B cell (primary cell): ENCODE measurements at regions not wholly inside any gene's neighbourhood (a gene's known extent, or its start where the extent isn't known, plus 50 kb on each side); places are given as distances from the start of the nearest gene placed in this dataset.

Experiments
- ATAC-seq: fragments of 200-7000 bp; cut with Tn5 transposase; one replicate; pipeline ENCODE4 v1.10.0; 2021; ENCODE audit warnings: low read depth, mild to moderate bottlenecking, moderate number of reproducible peaks, moderate library complexity
- CTCF ChIA-PET: fragments of 350-600 bp; sonication (Branson Sonifier 250); formaldehyde crosslinking; loops from one replicate; lab custom pipeline; 2021; ENCODE audit warnings: antibody characterized with exemption, inconsistent platforms; lab: Charles Lee
- POLR2A ChIA-PET: fragments of 350-600 bp; sonication (Branson Sonifier 250); formaldehyde crosslinking; loops from one replicate; lab custom pipeline; 2021; ENCODE audit warnings: antibody characterized with exemption; lab: Charles Lee
- DNase-seq: peaks from one replicate; pipeline ENCODE4 v3.0.0; 2013
- H2AFZ ChIP-seq: 2 replicates; pipeline ENCODE4 v1.6.1; 2012; ENCODE audit warnings: mild to moderate bottlenecking, low read depth, low read length; ENCODE audit not compliant: insufficient read depth, poor library complexity, severe bottlenecking
- H3K27ac ChIP-seq, 2 donors: 1 replicate in 1 of 2; 2 replicates in 1 of 2; pipeline ENCODE4 v1.5.1; 2012 to 2013; ENCODE audit warnings: low read length in 2 of 2, mild to moderate bottlenecking in 2 of 2, moderate library complexity in 1 of 2
- H3K27me3 ChIP-seq, 4 experiments: fragments of 200-600 bp in 1 of 4; sonication (generic) in 1 of 4; replicated peaks in 1 of 4; 1 replicate in 2 of 4; 2 replicates in 2 of 4; pipeline versions ENCODE4 v1.6.1 to v1.7.0; 2013 to 2016; ENCODE audit warnings: low read length in 3 of 4, mild to moderate bottlenecking in 2 of 4, mixed read lengths in 1 of 4, moderate library complexity in 1 of 4; ENCODE audit not compliant: insufficient read depth in 4 of 4, control insufficient read depth in 3 of 4; ENCODE audit errors: control extremely low read depth in 1 of 4
- H3K36me3 ChIP-seq, 2 experiments: replicated peaks in 1 of 2; 1 replicate in 1 of 2; 2 replicates in 1 of 2; pipeline versions ENCODE4 v1.6.1 to v1.7.1; 2013; ENCODE audit warnings: low read length in 1 of 2; ENCODE audit not compliant: insufficient read depth in 2 of 2, control insufficient read depth in 1 of 2; ENCODE audit errors: control extremely low read depth in 1 of 2, extremely low read depth in 1 of 2
- H3K4me1 ChIP-seq, 2 donors: fragments of 200-600 bp in 1 of 2; sonication (generic) in 1 of 2; 1 replicate in 1 of 2; 2 replicates in 1 of 2; pipeline versions ENCODE4 v1.5.1 to v1.6.1; 2013 to 2017; ENCODE audit warnings: low read length in 2 of 2; ENCODE audit not compliant: control insufficient read depth in 2 of 2, insufficient read depth in 2 of 2
- H3K4me2 ChIP-seq: replicated peaks from 2 replicates; pipeline ENCODE3; 2012; ENCODE audit warnings: mild to moderate bottlenecking, low read depth, low read length; ENCODE audit not compliant: poor library complexity, severe bottlenecking
- H3K4me3 ChIP-seq, 5 experiments: fragments of 200-600 bp in 1 of 5; sonication (generic) in 1 of 5; 1 replicate in 3 of 5; 2 replicates in 2 of 5; pipeline versions ENCODE4 v1.5.1 to v1.7.0; 2011 to 2016; ENCODE audit warnings: low read length in 4 of 5, mild to moderate bottlenecking in 4 of 5, low read depth in 2 of 5, control low read depth in 1 of 5, moderate library complexity in 1 of 5; ENCODE audit not compliant: insufficient read depth in 1 of 5; ENCODE audit errors: control extremely low read depth in 1 of 5, extremely low read depth in 1 of 5
- H3K79me2 ChIP-seq: fragments of 200-600 bp; sonication (generic); one replicate; pipeline ENCODE4 v1.6.0; 2016; ENCODE audit warnings: low read length; ENCODE audit not compliant: control insufficient read depth, insufficient read depth
- H3K9ac ChIP-seq: fragments of 200-600 bp; sonication (generic); 2 replicates; pipeline ENCODE4 v1.6.1; 2017; ENCODE audit warnings: mild to moderate bottlenecking, low read length, moderate library complexity
- H3K9me3 ChIP-seq, 3 donors: one replicate each; pipeline versions ENCODE4 v1.6.1 to v1.7.1; 2013; ENCODE audit warnings: low read length in 2 of 3; ENCODE audit not compliant: control insufficient read depth in 2 of 3, insufficient read depth in 1 of 3; ENCODE audit errors: control extremely low read depth in 1 of 3
- H4K20me1 ChIP-seq: 2 replicates; pipeline ENCODE4 v1.6.0; 2012; ENCODE audit warnings: mild to moderate bottlenecking, low read length; ENCODE audit not compliant: insufficient read depth, control insufficient read depth, poor library complexity, severe bottlenecking
- H3K27ac Mint-ChIP-seq: one replicate; pipeline ENCODE4 v1.8.0; 2021; ENCODE audit warnings: mixed read lengths
- H3K27me3 Mint-ChIP-seq: one replicate; pipeline ENCODE4 v1.8.0; 2021; ENCODE audit warnings: mixed read lengths
- H3K4me1 Mint-ChIP-seq: one replicate; pipeline ENCODE4 v1.8.0; 2021; ENCODE audit warnings: mixed read lengths
- H3K4me3 Mint-ChIP-seq: one replicate; pipeline ENCODE4 v1.8.0; 2021; ENCODE audit warnings: mixed read lengths
- H3K9me3 Mint-ChIP-seq: one replicate; pipeline ENCODE4 v1.8.0; 2022; ENCODE audit warnings: mixed read lengths; ENCODE audit not compliant: insufficient read depth
- EZH2 ChIP-seq: IDR thresholded peaks from 2 replicates; pipeline ENCODE4 v1.6.1; 2012; ENCODE audit warnings: borderline replicate concordance, low read depth, mild to moderate bottlenecking, moderate library complexity, low read length; ENCODE audit not compliant: insufficient read depth, poor library complexity, severe bottlenecking
- WGBS: methylation state at CpG from one replicate; pipeline ENCODE4 v1.1.5; 2013; ENCODE audit warnings: missing lambda C conversion rate; ENCODE audit not compliant: insufficient coverage; 5-methylcytosine and 5-hydroxymethylcytosine counted together
- intact Hi-C: fragments of 100-400 bp; cut with micrococcal nuclease; formaldehyde crosslinking; loops from one replicate; pipeline ENCODE4 v1.10.0; 2022
- TF ChIP-seq, protein P1 (sequence below): fragments of 200-600 bp; IDR thresholded peaks from one replicate; pipeline ENCODE4 v1.8.0; 2022; ENCODE audit warnings: antibody characterized with exemption, mild to moderate bottlenecking

DNA sequence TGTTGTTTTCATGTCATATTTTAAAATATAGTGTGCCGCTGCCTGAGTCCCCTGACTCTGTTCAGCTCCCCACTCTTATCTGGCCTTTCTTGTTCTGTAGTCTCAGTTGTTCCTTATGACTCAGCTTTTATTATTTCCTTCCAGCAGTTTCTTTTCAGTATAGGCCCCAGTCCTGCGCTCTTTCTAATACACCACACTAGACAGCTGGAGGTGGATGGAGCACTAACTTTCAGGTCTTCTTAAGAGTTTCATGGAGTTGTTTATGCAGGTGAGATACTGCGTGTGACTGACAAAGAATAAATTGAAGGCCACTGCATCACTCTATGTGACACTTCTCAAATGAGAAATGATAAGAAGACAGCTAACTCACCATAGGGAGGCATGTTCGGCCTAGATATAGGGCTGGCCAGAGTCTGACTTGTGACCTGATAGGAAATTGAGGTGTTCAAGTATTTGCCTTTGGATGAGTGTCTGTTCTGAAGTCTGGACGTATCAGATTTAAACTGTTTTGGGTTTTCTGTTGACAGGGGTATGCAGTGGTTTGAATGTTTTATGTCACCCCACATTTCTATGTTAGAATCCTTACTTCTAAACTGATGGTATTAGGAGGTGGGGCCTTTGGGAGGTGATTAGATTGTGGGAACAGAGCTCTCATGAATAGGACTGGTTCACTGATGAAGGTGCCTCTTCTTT lies 60.8 kb upstream of the CLMN start:
- Histone ChIP-seq H3K79me2 (peaks cover 1% of the 10 kb centered on the region), H3K4me3 (no peak overlapping the region), H4K20me1 (no peaks in the 10 kb centered on the region), H3K36me3 (no peaks in the 10 kb centered on the region), H3K4me1 (no peaks in the 10 kb centered on the region), H3K4me2 (no peak overlapping the region), H3K27me3 (no peaks in the 10 kb centered on the region), H3K9me3 (peaks cover 0 to 19% (median 12%) of the 10 kb centered on the region in 3 donors), H3K27ac (no peak overlapping the region), H2AFZ (no peak overlapping the region), H3K9ac (no peak overlapping the region)
- TF ChIP-seq EZH2 = no peak
- TF ChIP-seq, protein P1, sequence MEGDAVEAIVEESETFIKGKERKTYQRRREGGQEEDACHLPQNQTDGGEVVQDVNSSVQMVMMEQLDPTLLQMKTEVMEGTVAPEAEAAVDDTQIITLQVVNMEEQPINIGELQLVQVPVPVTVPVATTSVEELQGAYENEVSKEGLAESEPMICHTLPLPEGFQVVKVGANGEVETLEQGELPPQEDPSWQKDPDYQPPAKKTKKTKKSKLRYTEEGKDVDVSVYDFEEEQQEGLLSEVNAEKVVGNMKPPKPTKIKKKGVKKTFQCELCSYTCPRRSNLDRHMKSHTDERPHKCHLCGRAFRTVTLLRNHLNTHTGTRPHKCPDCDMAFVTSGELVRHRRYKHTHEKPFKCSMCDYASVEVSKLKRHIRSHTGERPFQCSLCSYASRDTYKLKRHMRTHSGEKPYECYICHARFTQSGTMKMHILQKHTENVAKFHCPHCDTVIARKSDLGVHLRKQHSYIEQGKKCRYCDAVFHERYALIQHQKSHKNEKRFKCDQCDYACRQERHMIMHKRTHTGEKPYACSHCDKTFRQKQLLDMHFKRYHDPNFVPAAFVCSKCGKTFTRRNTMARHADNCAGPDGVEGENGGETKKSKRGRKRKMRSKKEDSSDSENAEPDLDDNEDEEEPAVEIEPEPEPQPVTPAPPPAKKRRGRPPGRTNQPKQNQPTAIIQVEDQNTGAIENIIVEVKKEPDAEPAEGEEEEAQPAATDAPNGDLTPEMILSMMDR = no peak
- ATAC-seq = no peak
- Mint-ChIP-seq H3K4me1 (no peaks in the 10 kb centered on the region), H3K4me3 (no peak overlapping the region), H3K27me3 (peaks cover 8% of the 10 kb centered on the region), H3K9me3 (peaks cover 2% of the 10 kb centered on the region), H3K27ac (no peak overlapping the region)
- CTCF ChIA-PET = no interaction called here
- no peak for DNase-seq
- 100% methylated on average over 1 of the region's 5 CpGs for WGBS
- intact Hi-C loops = no loop called here
- POLR2A ChIA-PET = no interaction called here

DNA sequence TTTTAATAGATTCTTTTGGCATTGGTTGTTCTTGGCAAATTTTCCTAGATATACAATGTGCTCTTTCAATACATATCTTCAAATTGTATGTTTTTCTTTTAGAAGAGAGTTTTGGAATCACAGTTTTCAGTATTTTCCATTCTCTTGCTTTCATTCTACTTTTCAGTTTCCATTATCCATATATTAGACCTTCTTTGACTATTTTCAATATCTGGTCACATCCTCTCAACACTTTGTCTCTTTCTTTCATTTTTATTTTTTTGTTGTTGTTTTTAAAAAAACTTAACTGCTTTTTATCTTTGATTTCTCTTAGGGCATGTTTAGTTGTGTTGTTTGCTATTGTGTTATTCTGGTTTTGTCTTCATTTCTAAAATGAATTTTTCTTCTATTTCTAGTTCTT lies 59.9 kb upstream of the CLMN start:
- Mint-ChIP-seq H3K9me3 (peaks cover 2% of the 10 kb centered on the region), H3K27me3 (peaks cover 12% of the 10 kb centered on the region), H3K4me1 (no peaks in the 10 kb centered on the region), H3K4me3 (no peak overlapping the region), H3K27ac (no peak overlapping the region)
- no peak overlapping the region for H3K27ac ChIP-seq
- H3K79me2 ChIP-seq = no peaks in the 10 kb centered on the region
- H3K9me3 ChIP-seq = peaks cover 0 to 19% (median 12%) of the 10 kb centered on the region in 3 donors
- no peak overlapping the region for H3K4me3 ChIP-seq
- H3K4me2 ChIP-seq = no peak overlapping the region
- H3K27me3 ChIP-seq = no peaks in the 10 kb centered on the region
- ChIA-PET POLR2A (no interaction called here), CTCF (no interaction called here)
- H3K9ac ChIP-seq = no peak overlapping the region
- no peaks in the 10 kb centered on the region for H4K20me1 ChIP-seq
- ATAC-seq (no peak), DNase-seq (no peak)
- H3K4me1 ChIP-seq = no peaks in the 10 kb centered on the region
- intact Hi-C loops = no loop called here
- H3K36me3 ChIP-seq = no peaks in the 10 kb centered on the region
- TF ChIP-seq, protein P1 = no peak
- no peak for TF ChIP-seq EZH2
- no peak overlapping the region for H2AFZ ChIP-seq
